HepG2 (cell line): ENCODE measurements at regions not wholly inside any gene's neighbourhood (a gene's known extent, or its start where the extent isn't known, plus 50 kb on each side); places are given as distances from the start of the nearest gene placed in this dataset.
"Not testable (repeated sequence)": the region's sequence is repeated elsewhere in the genome, so short reads cannot be mapped to it uniquely, and the experiment has no call there.

Experiments
- HDAC2 ChIP-seq: sonication (generic); formaldehyde crosslinking; IDR thresholded peaks from 2 replicates; pipeline ENCODE4 v1.4.0; 2020; ENCODE audit warnings: missing genetic modification reagents
- NR2F1 ChIP-seq, 2 experiments: fragments of 450-650 bp in 1 of 2; formaldehyde crosslinking in 1 of 2; IDR thresholded peaks; 2 replicates each; pipeline versions ENCODE4 v1.5.0 to v1.6.1; 2016 to 2020; ENCODE audit warnings: mild to moderate bottlenecking in 1 of 2, missing compliant biosample characterization in 1 of 2, missing genetic modification reagents in 1 of 2, moderate library complexity in 1 of 2
- SPEN ChIP-seq: sonication (generic); formaldehyde crosslinking; IDR thresholded peaks from 2 replicates; pipeline ENCODE4 v1.5.1; 2020; ENCODE audit warnings: low read depth, mild to moderate bottlenecking, missing genetic modification reagents
- TF ChIP-seq, protein P1 (sequence below), 2 experiments: sonication (generic) in 1 of 2; formaldehyde crosslinking in 1 of 2; IDR thresholded peaks; 2 replicates each; pipeline versions ENCODE4 v1.5.1 to v1.6.1; 2011 to 2020; ENCODE audit warnings: borderline replicate concordance in 1 of 2, low read depth in 1 of 2, low read length in 1 of 2, mild to moderate bottlenecking in 1 of 2, missing genetic modification reagents in 1 of 2, moderate library complexity in 1 of 2
- TF ChIP-seq, protein P2 (sequence below): sonication (generic); formaldehyde crosslinking; IDR thresholded peaks from 2 replicates; pipeline ENCODE4 v1.5.0; 2020; ENCODE audit warnings: missing genetic modification reagents

DNA sequence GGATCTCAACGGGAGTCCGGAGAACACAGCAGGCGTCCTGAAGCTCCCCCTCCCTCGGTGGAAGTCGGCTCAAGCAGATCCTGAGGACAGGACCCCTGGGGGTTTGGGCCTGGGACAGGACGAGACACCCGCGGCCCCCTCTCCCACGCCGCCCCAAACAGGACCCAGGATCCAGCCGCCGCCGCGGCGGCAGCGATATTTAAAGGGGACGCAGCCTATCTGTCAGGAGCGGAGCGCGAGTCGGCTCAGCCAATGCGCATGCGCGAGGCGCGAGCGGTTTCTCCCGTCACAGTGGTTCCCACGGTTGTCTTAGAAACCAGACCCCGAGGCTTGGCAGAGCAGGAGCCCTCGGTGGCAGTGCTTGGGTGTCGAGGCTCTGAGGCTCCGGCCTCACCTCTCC is 666.4 kb downstream of the SPATA31A7 start:
- TF ChIP-seq HDAC2; NR2F1 (CRISPR knock-in tag; IDR thresholded peaks at IDR 0.05); SPEN: not testable (repeated sequence)
- TF ChIP-seq, protein P1, sequence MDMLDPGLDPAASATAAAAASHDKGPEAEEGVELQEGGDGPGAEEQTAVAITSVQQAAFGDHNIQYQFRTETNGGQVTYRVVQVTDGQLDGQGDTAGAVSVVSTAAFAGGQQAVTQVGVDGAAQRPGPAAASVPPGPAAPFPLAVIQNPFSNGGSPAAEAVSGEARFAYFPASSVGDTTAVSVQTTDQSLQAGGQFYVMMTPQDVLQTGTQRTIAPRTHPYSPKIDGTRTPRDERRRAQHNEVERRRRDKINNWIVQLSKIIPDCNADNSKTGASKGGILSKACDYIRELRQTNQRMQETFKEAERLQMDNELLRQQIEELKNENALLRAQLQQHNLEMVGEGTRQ (IDR thresholded peaks at IDR 0.05; ENCODE audit: low read depth, low read length): not testable (repeated sequence)
- TF ChIP-seq, protein P1 (CRISPR knock-in tag; IDR thresholded peaks at IDR 0.05; ENCODE audit: borderline replicate concordance): not testable (repeated sequence)
- TF ChIP-seq, protein P2, sequence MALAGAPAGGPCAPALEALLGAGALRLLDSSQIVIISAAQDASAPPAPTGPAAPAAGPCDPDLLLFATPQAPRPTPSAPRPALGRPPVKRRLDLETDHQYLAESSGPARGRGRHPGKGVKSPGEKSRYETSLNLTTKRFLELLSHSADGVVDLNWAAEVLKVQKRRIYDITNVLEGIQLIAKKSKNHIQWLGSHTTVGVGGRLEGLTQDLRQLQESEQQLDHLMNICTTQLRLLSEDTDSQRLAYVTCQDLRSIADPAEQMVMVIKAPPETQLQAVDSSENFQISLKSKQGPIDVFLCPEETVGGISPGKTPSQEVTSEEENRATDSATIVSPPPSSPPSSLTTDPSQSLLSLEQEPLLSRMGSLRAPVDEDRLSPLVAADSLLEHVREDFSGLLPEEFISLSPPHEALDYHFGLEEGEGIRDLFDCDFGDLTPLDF (CRISPR knock-in tag): not testable (repeated sequence)
